ENCODE measurements at regions not wholly inside any gene's neighbourhood (a gene's known extent, or its start where the extent isn't known, plus 50 kb on each side); places are given as distances from the start of the nearest gene placed in this dataset.

- TF ChIP-seq CTCF (IDR thresholded peaks at IDR 0.05) = no peak
- no peak for TF ChIP-seq POLR2AphosphoS5 (IDR thresholded peaks at IDR 0.05)
- TF ChIP-seq POLR2A (IDR thresholded peaks at IDR 0.05; ENCODE audit: low read depth) = no peak
Observed at GRCh38 chr5:98099448-98100105, 673.9 kb upstream of the RGMB start.
